CD14-positive monocyte (primary cell): ENCODE measurements at regions not wholly inside any gene's neighbourhood (a gene's known extent, or its start where the extent isn't known, plus 50 kb on each side); places are given as distances from the start of the nearest gene placed in this dataset.

Experiments used
- DNase-seq, 3 donors: peaks; one replicate each; pipeline ENCODE4 v3.0.0-alpha.2; 2011 to 2022
- H2AFZ ChIP-seq: 2 replicates; pipeline ENCODE4 v1.6.0; 2012; ENCODE audit warnings: mild to moderate bottlenecking, low read depth, low read length, inconsistent platforms; ENCODE audit not compliant: insufficient read depth, poor library complexity, severe bottlenecking
- H3K27ac ChIP-seq, 2 donors: 1 replicate in 1 of 2; 2 replicates in 1 of 2; pipeline ENCODE4 v1.5.1; 2012 to 2013; ENCODE audit warnings: low read length in 2 of 2, control low read depth in 1 of 2, inconsistent platforms in 1 of 2, low read depth in 1 of 2, mild to moderate bottlenecking in 1 of 2
- H3K27me3 ChIP-seq, 2 donors: one replicate each; pipeline versions ENCODE4 v1.6.0 to v1.6.1; 2011 to 2013; ENCODE audit warnings: low read length in 2 of 2; ENCODE audit not compliant: control insufficient read depth in 2 of 2, insufficient read depth in 2 of 2
- H3K36me3 ChIP-seq, 2 donors: replicated peaks in 1 of 2; 1 replicate in 1 of 2; 2 replicates in 1 of 2; pipeline versions ENCODE4 v1.5.1 to v1.6.1; 2012 to 2013; ENCODE audit warnings: low read length in 2 of 2, control low read depth in 1 of 2, inconsistent platforms in 1 of 2, mild to moderate bottlenecking in 1 of 2; ENCODE audit not compliant: insufficient read depth in 2 of 2, control insufficient read depth in 1 of 2
- H3K4me1 ChIP-seq, 2 donors: 1 replicate in 1 of 2; 2 replicates in 1 of 2; pipeline versions ENCODE4 v1.5.1 to v1.6.1; 2012 to 2013; ENCODE audit warnings: low read length in 2 of 2, control low read depth in 1 of 2, inconsistent platforms in 1 of 2, mild to moderate bottlenecking in 1 of 2, moderate library complexity in 1 of 2; ENCODE audit not compliant: insufficient read depth in 2 of 2, control insufficient read depth in 1 of 2
- H3K4me2 ChIP-seq: replicated peaks from 2 replicates; pipeline ENCODE3; 2012; ENCODE audit warnings: low read length, moderate library complexity, mild to moderate bottlenecking; ENCODE audit not compliant: poor library complexity, severe bottlenecking; ENCODE audit errors: extremely low read depth
- H3K4me3 ChIP-seq, 3 experiments: fragments of 200-600 bp in 1 of 3; sonication (generic) in 1 of 3; replicated peaks in 1 of 3; 1 replicate in 2 of 3; 2 replicates in 1 of 3; pipeline ENCODE4 v1.5.1; 2011 to 2013; ENCODE audit warnings: low read length in 3 of 3, mild to moderate bottlenecking in 3 of 3, control low read depth in 2 of 3, low read depth in 2 of 3, inconsistent platforms in 1 of 3, moderate library complexity in 1 of 3
- H3K79me2 ChIP-seq: 2 replicates; pipeline ENCODE4 v1.6.0; 2012; ENCODE audit warnings: mild to moderate bottlenecking, control low read depth, inconsistent platforms, low read length, moderate library complexity; ENCODE audit not compliant: insufficient read depth
- H3K9ac ChIP-seq: 2 replicates; pipeline ENCODE4 v1.6.0; 2017; ENCODE audit warnings: low read length, mild to moderate bottlenecking; ENCODE audit not compliant: insufficient read depth, poor library complexity, severe bottlenecking
- H3K9me3 ChIP-seq, 2 donors: replicated peaks in 1 of 2; 1 replicate in 1 of 2; 2 replicates in 1 of 2; pipeline versions ENCODE4 v1.5.1 to v1.6.1; 2012 to 2013; ENCODE audit warnings: low read length in 2 of 2, control low read depth in 1 of 2; ENCODE audit not compliant: control insufficient read depth in 1 of 2, insufficient read depth in 1 of 2
- H4K20me1 ChIP-seq: 2 replicates; pipeline ENCODE4 v1.6.0; 2012; ENCODE audit warnings: mild to moderate bottlenecking, low read length, control low read depth, moderate library complexity; ENCODE audit not compliant: insufficient read depth
- H3K27ac Mint-ChIP-seq, 7 donors: one replicate each; pipeline ENCODE4 v1.8.0; 2020; ENCODE audit warnings: mild to moderate bottlenecking in 7 of 7, mixed read lengths in 7 of 7, moderate library complexity in 6 of 7, inconsistent platforms in 2 of 7
- H3K27me3 Mint-ChIP-seq, 3 donors: one replicate each; pipeline ENCODE4 v1.8.0; 2021 to 2022; ENCODE audit warnings: low read depth in 3 of 3, mild to moderate bottlenecking in 3 of 3, mixed read lengths in 3 of 3, moderate library complexity in 3 of 3, inconsistent platforms in 1 of 3
- H3K36me3 Mint-ChIP-seq, 2 donors: one replicate each; pipeline ENCODE4 v1.8.0; 2020; ENCODE audit warnings: mixed read lengths in 2 of 2, inconsistent platforms in 1 of 2, mild to moderate bottlenecking in 1 of 2
- H3K4me1 Mint-ChIP-seq: one replicate; pipeline ENCODE4 v1.8.0; 2020; ENCODE audit warnings: mild to moderate bottlenecking, mixed read lengths
- H3K4me3 Mint-ChIP-seq, 2 donors: one replicate each; pipeline ENCODE4 v1.8.0; 2020; ENCODE audit warnings: mild to moderate bottlenecking in 2 of 2, mixed read lengths in 2 of 2, moderate library complexity in 1 of 2
- H3K9me3 Mint-ChIP-seq, 7 donors: one replicate each; pipeline ENCODE4 v1.8.0; 2020 to 2022; ENCODE audit warnings: mixed read lengths in 7 of 7, mild to moderate bottlenecking in 6 of 7, moderate library complexity in 6 of 7, inconsistent platforms in 2 of 7
- WGBS: methylation state at CpG from one replicate; pipeline ENCODE4 v1.1.5; 2013; ENCODE audit warnings: missing lambda C conversion rate; ENCODE audit not compliant: insufficient coverage; 5-methylcytosine and 5-hydroxymethylcytosine counted together
- intact Hi-C, 2 donors: fragments of 100-400 bp; cut with micrococcal nuclease; formaldehyde crosslinking; loops; one replicate each; pipeline versions ENCODE4 v1.15.0 to v1.15.1; 2023
- TF ChIP-seq, protein P1 (sequence below): fragments of 200-600 bp; IDR thresholded peaks from one replicate; pipeline ENCODE4 v1.8.0; 2022; ENCODE audit warnings: antibody characterized with exemption, mild to moderate bottlenecking

DNA sequence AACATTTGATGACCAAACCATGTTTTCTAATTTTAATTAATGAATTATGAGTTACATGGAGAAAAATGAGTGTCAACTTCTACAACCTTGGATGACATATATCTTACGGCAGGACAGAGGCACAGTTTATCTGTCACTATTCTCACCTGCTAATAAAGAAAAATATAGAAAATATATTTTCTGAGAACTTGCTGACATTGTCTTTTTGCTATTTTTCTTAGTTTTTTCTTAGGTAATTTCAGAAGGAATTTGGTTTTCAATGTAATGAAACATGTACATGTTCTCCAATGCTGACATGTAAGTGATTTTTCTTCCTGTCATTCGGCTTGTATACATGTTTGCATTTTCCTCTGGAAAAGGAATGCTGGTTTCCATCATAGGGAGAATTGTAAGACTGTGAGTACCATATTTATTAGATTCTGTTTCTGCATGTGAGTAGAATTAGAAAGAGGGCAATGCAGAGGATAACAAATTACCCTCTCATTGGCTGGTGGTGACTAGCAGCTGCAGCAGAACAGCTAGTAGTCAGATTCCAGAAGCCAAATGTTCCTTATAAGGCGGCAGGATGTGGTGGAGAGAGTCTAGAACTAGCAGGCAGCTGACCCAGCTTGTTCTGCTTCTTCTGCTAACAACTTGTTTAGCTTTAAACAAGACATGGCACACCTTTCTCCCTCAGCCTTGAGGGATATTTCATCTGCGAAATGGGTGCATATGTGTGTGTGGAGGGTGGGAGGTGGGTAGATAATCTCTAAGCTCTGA is 132.8 kb upstream of the SPACA1 start:
- Histone ChIP-seq H3K27ac (no peak overlapping the region), H3K4me3 (no peak overlapping the region), H3K9ac (no peak overlapping the region), H2AFZ (no peak overlapping the region), H3K4me2 (no peak overlapping the region), H3K4me1 (no peaks in the 10 kb centered on the region), H3K27me3 (peaks cover 5 to 9% of the 10 kb centered on the region in 2 donors), H3K36me3 (no peaks in the 10 kb centered on the region), H4K20me1 (no peaks in the 10 kb centered on the region), H3K9me3 (peaks cover 0 to 5% of the 10 kb centered on the region in 2 donors), H3K79me2 (no peaks in the 10 kb centered on the region)
- 100% methylated on average over 1 of the region's 4 CpGs for WGBS
- intact Hi-C loops: no loop called here
- H3K27ac Mint-ChIP-seq: no peak overlapping the region
- TF ChIP-seq, protein P1, sequence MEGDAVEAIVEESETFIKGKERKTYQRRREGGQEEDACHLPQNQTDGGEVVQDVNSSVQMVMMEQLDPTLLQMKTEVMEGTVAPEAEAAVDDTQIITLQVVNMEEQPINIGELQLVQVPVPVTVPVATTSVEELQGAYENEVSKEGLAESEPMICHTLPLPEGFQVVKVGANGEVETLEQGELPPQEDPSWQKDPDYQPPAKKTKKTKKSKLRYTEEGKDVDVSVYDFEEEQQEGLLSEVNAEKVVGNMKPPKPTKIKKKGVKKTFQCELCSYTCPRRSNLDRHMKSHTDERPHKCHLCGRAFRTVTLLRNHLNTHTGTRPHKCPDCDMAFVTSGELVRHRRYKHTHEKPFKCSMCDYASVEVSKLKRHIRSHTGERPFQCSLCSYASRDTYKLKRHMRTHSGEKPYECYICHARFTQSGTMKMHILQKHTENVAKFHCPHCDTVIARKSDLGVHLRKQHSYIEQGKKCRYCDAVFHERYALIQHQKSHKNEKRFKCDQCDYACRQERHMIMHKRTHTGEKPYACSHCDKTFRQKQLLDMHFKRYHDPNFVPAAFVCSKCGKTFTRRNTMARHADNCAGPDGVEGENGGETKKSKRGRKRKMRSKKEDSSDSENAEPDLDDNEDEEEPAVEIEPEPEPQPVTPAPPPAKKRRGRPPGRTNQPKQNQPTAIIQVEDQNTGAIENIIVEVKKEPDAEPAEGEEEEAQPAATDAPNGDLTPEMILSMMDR: no peak
- peaks cover 5 to 18% (median 6%) of the 10 kb centered on the region in 3 donors for H3K27me3 Mint-ChIP-seq
- DNase-seq: no peak
- H3K4me3 Mint-ChIP-seq: no peak overlapping the region
- peaks cover 0 to 17% (median 4%) of the 10 kb centered on the region in 7 donors for H3K9me3 Mint-ChIP-seq
- H3K36me3 Mint-ChIP-seq: no peaks in the 10 kb centered on the region
- H3K4me1 Mint-ChIP-seq: no peaks in the 10 kb centered on the region

DNA sequence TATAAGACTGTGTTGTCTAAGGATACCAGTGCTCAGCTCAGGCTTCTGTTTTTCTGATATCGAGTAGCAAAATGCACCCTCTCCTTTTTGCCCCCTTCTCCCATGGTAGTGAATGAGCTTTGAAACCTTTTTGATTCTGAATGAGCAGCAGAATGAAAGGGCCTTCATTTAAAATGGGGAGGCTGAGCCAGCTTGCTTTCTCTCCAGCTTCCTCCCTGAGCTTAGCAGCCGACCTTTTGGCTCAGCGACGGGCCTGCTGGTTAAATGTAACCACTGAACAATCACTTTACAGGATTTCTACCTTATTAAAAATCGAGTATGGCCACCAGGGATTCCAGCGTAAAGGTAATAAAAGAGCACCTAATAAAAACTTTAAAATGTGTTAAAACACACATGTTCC is 133.7 kb upstream of the SPACA1 start:
- no peak overlapping the region for H2AFZ ChIP-seq
- no peak overlapping the region for H3K27ac ChIP-seq
- peaks cover 0 to 5% of the 10 kb centered on the region in 2 donors for H3K9me3 ChIP-seq
- Mint-ChIP-seq H3K9me3 (peaks cover 0 to 17% (median 4%) of the 10 kb centered on the region in 7 donors), H3K27me3 (peaks cover 9 to 22% (median 11%) of the 10 kb centered on the region in 3 donors), H3K4me3 (no peak overlapping the region), H3K27ac (no peak overlapping the region), H3K4me1 (no peaks in the 10 kb centered on the region), H3K36me3 (no peaks in the 10 kb centered on the region)
- peaks cover 9 to 14% of the 10 kb centered on the region in 2 donors for H3K27me3 ChIP-seq
- H4K20me1 ChIP-seq: no peaks in the 10 kb centered on the region
- intact Hi-C loops: no loop called here
- H3K4me3 ChIP-seq: no peak overlapping the region
- TF ChIP-seq, protein P1: no peak
- no peaks in the 10 kb centered on the region for H3K4me1 ChIP-seq
- no peaks in the 10 kb centered on the region for H3K79me2 ChIP-seq
- no peak overlapping the region for H3K4me2 ChIP-seq
- no peak for DNase-seq
- no peaks in the 10 kb centered on the region for H3K36me3 ChIP-seq
- H3K9ac ChIP-seq: no peak overlapping the region
- WGBS: 62% methylated on average over 3 of the region's 6 CpGs
